Activated CD4-positive, alpha-beta T cell treated with anti-CD3 and anti-CD28 coated beads, Interleukin-2, amount 10 ng/mL, durations not matched to agents 24 days and 14 days (primary cell): ENCODE measurements at regions not wholly inside any gene's neighbourhood (a gene's known extent, or its start where the extent isn't known, plus 50 kb on each side); places are given as distances from the start of the nearest gene placed in this dataset.
"Not testable (repeated sequence)": the region's sequence is repeated elsewhere in the genome, so short reads cannot be mapped to it uniquely, and the experiment has no call there.

Experiments
- DNase-seq: peaks from one replicate; pipeline ENCODE4 v3.0.0; 2022
- H3K27ac Mint-ChIP-seq: one replicate; pipeline ENCODE4 v1.8.0; 2022; ENCODE audit warnings: mild to moderate bottlenecking, mixed read lengths
- H3K27me3 Mint-ChIP-seq: one replicate; pipeline ENCODE4 v1.8.0; 2022; ENCODE audit warnings: mixed read lengths
- H3K36me3 Mint-ChIP-seq: one replicate; pipeline ENCODE4 v1.8.0; 2022; ENCODE audit warnings: low read depth, mild to moderate bottlenecking, mixed read lengths
- H3K4me1 Mint-ChIP-seq: one replicate; pipeline ENCODE4 v1.8.0; 2021; ENCODE audit warnings: mixed read lengths
- H3K4me3 Mint-ChIP-seq: one replicate; pipeline ENCODE4 v1.8.0; 2022; ENCODE audit warnings: mild to moderate bottlenecking, moderate library complexity, mixed read lengths
- H3K9me3 Mint-ChIP-seq: one replicate; pipeline ENCODE4 v1.8.0; 2021; ENCODE audit warnings: mixed read lengths
- intact Hi-C: fragments of 100-400 bp; cut with micrococcal nuclease; formaldehyde crosslinking; loops from one replicate; pipeline ENCODE4 v1.15.1; 2023

GRCh38 chr6:74597266-74597665, 608.6 kb downstream of the COL12A1 start:
- no peak for DNase-seq
- no peaks in the 10 kb centered on the region for H3K27me3 Mint-ChIP-seq
- intact Hi-C loops = no loop called here

GRCh38 chr6:74596588-74596987, 609.3 kb downstream of the COL12A1 start:
- H3K4me1 Mint-ChIP-seq = no peaks in the 10 kb centered on the region
- intact Hi-C loops = no loop called here
- peaks cover 4% of the 10 kb centered on the region for H3K9me3 Mint-ChIP-seq
- H3K36me3 Mint-ChIP-seq = no peaks in the 10 kb centered on the region
- H3K4me3 Mint-ChIP-seq = no peak overlapping the region
- no peak for DNase-seq
- H3K27ac Mint-ChIP-seq = no peak overlapping the region
- no peaks in the 10 kb centered on the region for H3K27me3 Mint-ChIP-seq

More at GRCh38 chr6:74597266-74597665, 608.6 kb downstream of the COL12A1 start:
- Mint-ChIP-seq H3K9me3 (peaks cover 4% of the 10 kb centered on the region), H3K27ac (no peak overlapping the region), H3K4me3 (no peak overlapping the region), H3K36me3 (no peaks in the 10 kb centered on the region), H3K4me1 (no peaks in the 10 kb centered on the region)

- H3K27me3 Mint-ChIP-seq, H3K27ac Mint-ChIP-seq, DNase-seq, intact Hi-C loops, H3K4me3 Mint-ChIP-seq, H3K36me3 Mint-ChIP-seq, H3K4me1 Mint-ChIP-seq, H3K9me3 Mint-ChIP-seq: not testable (repeated sequence)
These were observed 611.5 kb downstream of the COL12A1 start for GRCh38 chr6:74594350-74594749.

- H3K4me1 Mint-ChIP-seq = no peaks in the 10 kb centered on the region
- H3K27ac Mint-ChIP-seq = no peak overlapping the region
- DNase-seq = no peak
- H3K27me3 Mint-ChIP-seq = no peaks in the 10 kb centered on the region
- no peaks in the 10 kb centered on the region for H3K36me3 Mint-ChIP-seq
- no peak overlapping the region for H3K4me3 Mint-ChIP-seq
- intact Hi-C loops = no loop called here
- peaks cover 4% of the 10 kb centered on the region for H3K9me3 Mint-ChIP-seq
These were observed 617.6 kb downstream of the COL12A1 start for GRCh38 chr6:74588094-74588832.

GRCh38 chr6:74587386-74587785, 618.5 kb downstream of the COL12A1 start:
- H3K4me3 Mint-ChIP-seq = no peak overlapping the region
- H3K4me1 Mint-ChIP-seq = no peaks in the 10 kb centered on the region
- intact Hi-C loops = no loop called here
- H3K27me3 Mint-ChIP-seq = no peaks in the 10 kb centered on the region
- DNase-seq = no peak
- no peaks in the 10 kb centered on the region for H3K36me3 Mint-ChIP-seq
- H3K27ac Mint-ChIP-seq = no peak overlapping the region
- no peaks in the 10 kb centered on the region for H3K9me3 Mint-ChIP-seq

- H3K4me1 Mint-ChIP-seq = no peaks in the 10 kb centered on the region
These were observed 620.1 kb downstream of the COL12A1 start for GRCh38 chr6:74585753-74586152.

GRCh38 chr6:74581681-74582080, 624.2 kb downstream of the COL12A1 start:
- intact Hi-C loops = no loop called here
- Mint-ChIP-seq H3K9me3 (no peaks in the 10 kb centered on the region), H3K4me1 (no peaks in the 10 kb centered on the region), H3K36me3 (no peaks in the 10 kb centered on the region), H3K4me3 (no peak overlapping the region), H3K27me3 (no peaks in the 10 kb centered on the region), H3K27ac (no peak overlapping the region)
- no peak for DNase-seq

More at GRCh38 chr6:74585753-74586152, 620.1 kb downstream of the COL12A1 start:
- no peaks in the 10 kb centered on the region for H3K27me3 Mint-ChIP-seq
- H3K27ac Mint-ChIP-seq = no peak overlapping the region
- no peaks in the 10 kb centered on the region for H3K9me3 Mint-ChIP-seq
- H3K36me3 Mint-ChIP-seq = no peaks in the 10 kb centered on the region
- no peak for DNase-seq
- no peak overlapping the region for H3K4me3 Mint-ChIP-seq
- intact Hi-C loops = no loop called here

- intact Hi-C loops = no loop called here
- Mint-ChIP-seq H3K36me3 (no peaks in the 10 kb centered on the region), H3K4me3 (no peak overlapping the region), H3K27ac (no peak overlapping the region), H3K9me3 (no peaks in the 10 kb centered on the region), H3K4me1 (no peaks in the 10 kb centered on the region), H3K27me3 (no peaks in the 10 kb centered on the region)
- no peak for DNase-seq
These were observed 626.1 kb downstream of the COL12A1 start for GRCh38 chr6:74579794-74580193.

GRCh38 chr6:74579047-74579446, 626.8 kb downstream of the COL12A1 start:
- no peaks in the 10 kb centered on the region for H3K9me3 Mint-ChIP-seq
- no peak overlapping the region for H3K27ac Mint-ChIP-seq
- no peaks in the 10 kb centered on the region for H3K4me1 Mint-ChIP-seq
- no peaks in the 10 kb centered on the region for H3K27me3 Mint-ChIP-seq
- intact Hi-C loops = no loop called here
- DNase-seq = no peak
- H3K36me3 Mint-ChIP-seq = no peaks in the 10 kb centered on the region
- H3K4me3 Mint-ChIP-seq = no peak overlapping the region

GRCh38 chr6:74578339-74578738, 627.5 kb downstream of the COL12A1 start:
- no peak overlapping the region for H3K27ac Mint-ChIP-seq
- H3K27me3 Mint-ChIP-seq = no peaks in the 10 kb centered on the region
- no peaks in the 10 kb centered on the region for H3K4me1 Mint-ChIP-seq
- intact Hi-C loops = no loop called here
- DNase-seq = no peak
- no peak overlapping the region for H3K4me3 Mint-ChIP-seq
- no peaks in the 10 kb centered on the region for H3K36me3 Mint-ChIP-seq
- no peaks in the 10 kb centered on the region for H3K9me3 Mint-ChIP-seq

GRCh38 chr6:74577619-74578018, 628.2 kb downstream of the COL12A1 start:
- Mint-ChIP-seq H3K27me3 (no peaks in the 10 kb centered on the region), H3K27ac (no peak overlapping the region), H3K4me1 (no peaks in the 10 kb centered on the region), H3K4me3 (no peak overlapping the region), H3K9me3 (no peaks in the 10 kb centered on the region), H3K36me3 (no peaks in the 10 kb centered on the region)
- intact Hi-C loops = no loop called here
- no peak for DNase-seq

GRCh38 chr6:74574794-74575193, 631.1 kb downstream of the COL12A1 start:
- Mint-ChIP-seq H3K36me3 (no peaks in the 10 kb centered on the region), H3K4me1 (no peaks in the 10 kb centered on the region), H3K4me3 (no peak overlapping the region), H3K27me3 (no peaks in the 10 kb centered on the region), H3K9me3 (no peaks in the 10 kb centered on the region), H3K27ac (no peak overlapping the region)
- no peak for DNase-seq
- intact Hi-C loops = no loop called here

GRCh38 chr6:74573613-74574012, 632.2 kb downstream of the COL12A1 start:
- no peak overlapping the region for H3K27ac Mint-ChIP-seq
- no peaks in the 10 kb centered on the region for H3K27me3 Mint-ChIP-seq
- no peak overlapping the region for H3K4me3 Mint-ChIP-seq
- no peaks in the 10 kb centered on the region for H3K36me3 Mint-ChIP-seq
- intact Hi-C loops = no loop called here
- H3K9me3 Mint-ChIP-seq = no peaks in the 10 kb centered on the region
- H3K4me1 Mint-ChIP-seq = no peaks in the 10 kb centered on the region
- DNase-seq = no peak

GRCh38 chr6:74570044-74570443, 635.8 kb downstream of the COL12A1 start:
- H3K9me3 Mint-ChIP-seq = no peaks in the 10 kb centered on the region
- DNase-seq = no peak
- no peaks in the 10 kb centered on the region for H3K4me1 Mint-ChIP-seq
- H3K27me3 Mint-ChIP-seq = no peaks in the 10 kb centered on the region
- H3K27ac Mint-ChIP-seq = no peak overlapping the region
- no peaks in the 10 kb centered on the region for H3K36me3 Mint-ChIP-seq
- intact Hi-C loops = no loop called here
- no peak overlapping the region for H3K4me3 Mint-ChIP-seq

GRCh38 chr6:74568861-74569260, 637.0 kb downstream of the COL12A1 start:
- Mint-ChIP-seq H3K27ac (no peak overlapping the region), H3K4me1 (no peaks in the 10 kb centered on the region), H3K36me3 (no peaks in the 10 kb centered on the region), H3K9me3 (no peaks in the 10 kb centered on the region), H3K4me3 (no peak overlapping the region), H3K27me3 (no peaks in the 10 kb centered on the region)
- intact Hi-C loops = no loop called here
- no peak for DNase-seq
